GM21825 (cell line): ENCODE measurements at regions not wholly inside any gene's neighbourhood (a gene's known extent, or its start where the extent isn't known, plus 50 kb on each side); places are given as distances from the start of the nearest gene placed in this dataset.

ENCODE experiments used
- ATAC-seq: cut with Tn5 transposase; IDR thresholded peaks from one replicate; pipeline ENCODE4 v1.9.1; 2021; ENCODE audit warnings: mild to moderate bottlenecking, moderate library complexity; ENCODE audit not compliant: unreplicated experiment

DNA sequence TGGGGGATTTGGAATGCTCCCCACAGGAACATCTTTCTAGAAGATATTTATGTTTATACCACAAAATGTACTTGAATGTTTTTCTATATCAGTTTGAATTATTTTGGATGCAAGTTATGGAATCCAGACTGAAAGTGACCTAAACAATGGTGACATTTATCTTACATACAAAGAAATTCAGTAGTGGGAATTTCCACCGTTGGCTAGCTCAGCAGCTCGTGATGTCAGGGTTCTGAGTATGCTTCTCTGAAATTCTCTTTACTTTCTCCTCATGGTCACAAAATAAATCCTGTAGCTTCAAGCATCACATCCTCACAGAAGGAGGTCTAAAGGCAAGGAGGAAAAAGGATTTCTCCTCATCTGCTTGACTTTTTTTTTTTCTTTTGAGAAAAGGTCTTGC is 105.3 kb downstream of the AKAIN1 start:
- ATAC-seq, result no peak

DNA sequence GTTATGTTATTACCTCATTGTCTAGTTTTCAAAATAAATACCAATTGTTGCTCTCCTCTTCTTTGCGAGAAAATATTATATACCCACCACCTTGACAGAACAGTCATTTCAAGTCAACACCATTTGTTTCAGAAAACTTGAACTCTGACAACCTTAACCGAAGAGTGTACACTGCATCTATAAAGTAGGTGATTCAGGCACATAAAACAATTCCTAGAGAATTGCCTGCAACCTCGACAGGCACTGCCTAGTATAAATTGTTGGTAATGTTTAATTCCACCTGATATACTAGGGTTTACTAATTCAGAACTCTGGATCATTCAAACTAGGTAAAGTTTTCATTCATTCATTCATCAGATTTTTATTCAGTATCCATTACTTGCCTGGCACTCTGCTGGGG is 121.8 kb downstream of the AKAIN1 start:
- ATAC-seq, result no peak

DNA sequence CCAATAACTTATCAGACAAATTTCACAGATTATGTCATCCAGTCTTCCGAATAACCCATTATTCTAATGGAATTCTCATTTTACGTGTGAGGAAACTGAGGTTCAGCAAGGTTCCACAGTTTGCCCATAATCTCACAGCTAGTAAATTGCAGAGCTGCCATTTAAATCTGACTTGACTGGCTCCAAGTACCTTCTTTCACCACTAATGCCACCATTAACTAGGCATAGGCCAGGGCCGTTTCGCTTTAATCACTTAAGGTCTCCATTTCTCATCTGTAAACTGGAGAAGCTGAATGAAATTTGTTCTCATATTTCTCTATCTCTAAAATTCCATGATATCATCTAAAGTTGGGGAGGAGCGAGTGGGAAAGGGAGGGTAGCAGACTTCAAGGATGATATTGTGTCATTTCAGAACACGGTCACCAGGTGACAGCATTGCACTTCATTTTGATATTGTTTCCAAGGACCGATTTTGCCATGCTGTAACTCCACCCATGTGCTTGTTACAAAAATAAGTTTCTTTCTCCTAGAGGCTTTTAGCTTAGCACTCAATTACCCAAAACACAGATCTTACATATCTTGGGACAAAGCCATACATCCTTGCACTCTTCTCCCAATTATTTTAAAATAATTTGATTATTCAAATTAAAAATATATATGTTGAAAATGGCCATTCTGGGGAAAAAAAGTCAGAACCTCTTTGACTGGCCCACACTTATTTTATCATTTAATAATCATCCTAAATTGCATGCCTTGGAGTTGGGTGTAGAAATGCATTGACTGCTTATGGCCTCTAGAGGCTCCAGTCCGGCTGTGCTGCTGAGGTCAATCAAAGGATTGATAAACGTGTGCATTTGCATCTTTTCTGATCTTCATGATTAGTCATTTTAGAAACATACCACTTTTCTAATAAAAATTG is 123.8 kb downstream of the AKAIN1 start:
- ATAC-seq, result no peak

DNA sequence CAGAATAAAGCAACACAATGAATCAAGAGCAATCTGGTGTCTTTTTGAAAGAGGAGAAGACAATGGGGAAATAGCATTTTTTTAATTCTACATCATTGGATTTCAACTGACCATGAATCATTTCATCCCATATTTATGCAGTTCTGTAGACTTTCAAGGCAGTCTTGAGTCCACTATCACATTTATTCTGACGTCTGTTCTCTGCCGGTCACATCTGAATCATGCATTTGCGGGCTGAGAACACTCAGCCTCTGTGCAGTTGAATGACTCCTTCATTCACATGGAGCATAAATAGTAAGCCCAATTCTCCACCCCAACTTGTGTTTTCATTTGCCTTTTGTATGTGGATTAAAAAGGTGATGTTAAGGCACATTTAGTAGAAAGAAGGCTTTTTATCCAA is 128.2 kb downstream of the AKAIN1 start:
- ATAC-seq, result no peak

DNA sequence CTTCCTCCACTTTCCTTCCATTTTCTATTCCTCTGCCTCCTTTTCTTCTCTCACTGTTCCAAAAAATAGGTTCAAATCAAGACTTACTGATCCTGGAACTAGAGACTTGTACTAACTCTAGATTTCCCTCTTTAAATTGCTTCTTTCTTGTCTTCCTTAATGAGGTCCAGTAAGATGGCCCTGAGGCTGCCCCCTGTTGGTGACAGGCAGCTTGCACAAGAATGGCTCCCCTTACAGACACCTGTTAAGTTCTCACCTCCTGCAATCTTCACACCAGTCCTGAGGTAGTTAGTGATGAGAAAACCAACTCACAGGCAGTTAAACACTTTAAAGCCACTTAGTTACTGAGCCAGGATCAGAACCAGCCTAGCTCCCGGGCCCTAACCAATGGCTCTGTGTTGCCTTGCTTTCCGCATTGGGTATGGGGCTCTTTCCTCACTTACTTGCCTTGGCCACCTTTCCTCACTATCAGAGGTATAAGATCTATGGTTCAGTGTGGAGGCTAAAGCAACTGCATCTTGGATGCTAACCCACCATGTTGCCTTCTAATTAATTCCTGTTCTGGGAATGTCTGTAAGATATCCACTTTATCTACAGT is 130.6 kb downstream of the AKAIN1 start:
- ATAC-seq, result no peak

DNA sequence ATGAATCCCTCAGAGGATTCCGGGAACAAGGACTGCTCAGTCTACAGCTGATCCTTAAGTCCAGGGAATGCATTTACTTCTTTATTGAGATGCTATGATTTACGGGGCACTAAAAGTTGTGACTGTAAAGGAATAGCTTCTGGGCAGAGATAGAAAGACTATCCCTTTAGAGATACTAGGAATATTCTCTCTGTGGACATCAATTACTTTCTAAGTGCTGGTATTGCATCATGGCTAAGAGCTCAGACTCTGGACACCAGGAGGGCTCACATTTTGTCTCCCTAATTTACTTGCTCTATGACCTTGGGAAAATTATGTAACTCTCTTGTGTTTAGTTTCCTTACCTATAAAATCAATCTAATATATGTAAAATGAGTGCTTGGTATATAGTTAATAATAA is 131.4 kb downstream of the AKAIN1 start:
- no peak for ATAC-seq

DNA sequence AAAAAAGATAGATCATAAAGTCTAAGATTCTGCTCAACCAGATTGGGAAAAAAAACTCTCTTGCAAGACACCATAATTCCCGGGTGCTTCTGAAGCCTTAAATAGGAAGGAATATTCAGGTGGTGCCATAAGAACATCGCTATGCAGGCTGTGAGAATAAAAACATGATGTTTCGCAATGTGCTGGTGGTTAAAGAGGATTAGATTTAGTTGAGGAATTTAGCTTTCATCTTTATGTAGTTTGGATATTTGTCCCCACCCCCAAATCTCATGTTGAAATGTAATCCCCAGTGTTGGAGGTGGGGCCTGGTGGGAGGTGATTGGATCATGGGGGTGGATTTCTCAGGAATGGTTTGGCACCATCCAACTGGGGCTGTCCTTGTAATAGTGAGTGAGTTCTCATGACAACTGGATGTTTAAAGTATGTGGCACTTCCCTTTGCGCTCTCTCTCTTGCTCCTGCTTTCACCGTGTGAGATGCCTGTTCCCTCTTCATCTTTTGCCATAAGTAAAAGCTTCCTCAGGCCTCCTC is 132.2 kb downstream of the AKAIN1 start:
- no peak for ATAC-seq

DNA sequence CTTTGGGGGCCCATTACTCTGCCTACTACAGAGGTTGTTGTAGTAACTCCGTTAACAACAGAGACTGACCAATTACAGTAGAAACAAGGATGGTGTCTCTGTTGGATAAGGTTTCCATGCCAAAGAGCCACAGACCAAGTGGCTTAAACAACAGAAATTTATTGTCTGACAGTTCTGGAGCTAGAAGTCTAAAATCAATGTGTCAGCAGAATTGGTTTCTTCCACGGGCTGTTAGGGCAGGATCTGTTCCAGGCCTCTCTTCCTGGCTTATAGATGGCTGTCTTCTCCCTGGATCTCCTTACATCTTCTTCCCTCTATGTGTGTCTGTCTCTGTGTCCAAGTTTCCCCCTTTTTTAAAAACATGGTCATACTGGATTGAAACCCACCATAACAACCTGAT is 135.3 kb downstream of the AKAIN1 start:
- no peak for ATAC-seq

DNA sequence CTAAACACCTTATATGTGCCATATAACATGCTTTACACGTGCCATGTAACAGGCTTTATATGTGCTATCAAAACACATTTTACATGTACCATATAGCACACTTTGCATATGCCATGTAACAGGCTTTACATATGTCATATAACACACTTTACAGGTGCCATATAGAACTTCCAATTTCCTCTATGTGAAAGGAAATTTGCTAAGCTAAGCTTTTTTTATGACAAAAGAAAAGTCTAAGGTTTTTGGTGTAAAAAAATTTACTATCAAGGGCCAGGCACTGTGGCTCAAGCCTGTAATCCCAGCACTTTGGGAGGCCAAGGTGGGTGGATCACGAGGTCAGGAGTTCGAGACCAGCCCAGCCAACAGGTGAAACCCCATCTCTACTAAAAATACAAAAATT is 136.5 kb downstream of the AKAIN1 start:
- ATAC-seq, result no peak

DNA sequence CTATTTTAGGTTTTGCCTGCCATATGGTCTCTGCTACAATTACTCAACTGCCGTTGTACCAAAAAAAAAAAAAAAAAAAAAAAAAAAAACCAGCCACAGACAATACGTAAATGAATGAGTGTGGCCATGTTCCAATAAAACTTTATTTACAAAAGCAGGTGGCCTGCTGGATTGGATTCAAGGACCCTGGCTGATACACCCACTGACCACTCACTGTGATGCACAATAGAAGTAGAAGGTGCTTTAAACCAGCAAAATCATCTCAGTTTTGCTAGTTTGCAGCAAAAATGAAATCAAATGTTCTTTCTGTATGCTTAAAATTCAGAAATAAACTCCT is 137.4 kb downstream of the AKAIN1 start:
- ATAC-seq, result no peak

DNA sequence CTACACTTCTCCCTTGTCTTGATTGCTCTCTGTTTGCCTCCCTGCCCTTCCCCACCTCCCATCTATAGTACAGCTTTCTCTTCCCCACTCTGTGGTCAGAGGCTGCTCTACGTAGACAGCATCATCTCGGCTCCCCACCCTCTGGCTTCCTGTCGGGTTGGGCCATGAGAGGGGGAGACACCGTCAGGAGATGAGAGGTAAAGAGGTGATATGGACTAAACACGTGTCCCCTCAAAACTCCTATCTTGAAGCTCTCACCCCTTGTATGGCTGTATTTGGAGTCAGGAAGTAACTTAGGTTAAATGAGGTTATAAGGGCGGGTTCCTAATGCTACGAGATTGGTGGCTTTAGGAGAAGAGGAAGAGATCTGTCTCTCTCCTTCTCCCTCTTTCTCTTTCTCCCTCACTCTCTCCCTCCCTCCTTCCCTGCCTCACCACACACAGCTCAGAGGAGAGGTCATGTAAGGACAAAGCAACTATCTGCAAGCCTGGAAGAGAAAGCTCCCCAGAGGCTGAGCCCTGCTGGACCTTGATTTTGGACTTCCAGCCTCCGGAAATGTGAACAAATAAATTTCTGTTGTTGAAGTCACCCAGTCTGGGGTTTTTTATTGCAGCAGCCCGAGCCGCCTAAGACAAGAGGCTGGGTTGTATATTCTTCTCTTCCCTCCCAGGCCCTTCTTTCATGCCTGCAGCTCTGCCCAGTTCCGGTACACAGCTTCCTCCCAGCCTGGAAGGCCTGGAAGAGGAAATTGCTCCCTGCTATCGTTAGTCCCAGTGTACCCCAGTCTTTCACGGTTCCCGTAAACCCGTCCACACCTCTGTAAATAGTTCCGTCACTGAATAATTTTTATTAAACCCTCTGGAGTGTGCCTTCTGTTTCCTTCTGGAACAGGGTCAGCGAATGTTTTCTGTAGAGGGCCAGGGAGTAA is 138.0 kb downstream of the AKAIN1 start:
- peak; percentile 62 for ATAC-seq

DNA sequence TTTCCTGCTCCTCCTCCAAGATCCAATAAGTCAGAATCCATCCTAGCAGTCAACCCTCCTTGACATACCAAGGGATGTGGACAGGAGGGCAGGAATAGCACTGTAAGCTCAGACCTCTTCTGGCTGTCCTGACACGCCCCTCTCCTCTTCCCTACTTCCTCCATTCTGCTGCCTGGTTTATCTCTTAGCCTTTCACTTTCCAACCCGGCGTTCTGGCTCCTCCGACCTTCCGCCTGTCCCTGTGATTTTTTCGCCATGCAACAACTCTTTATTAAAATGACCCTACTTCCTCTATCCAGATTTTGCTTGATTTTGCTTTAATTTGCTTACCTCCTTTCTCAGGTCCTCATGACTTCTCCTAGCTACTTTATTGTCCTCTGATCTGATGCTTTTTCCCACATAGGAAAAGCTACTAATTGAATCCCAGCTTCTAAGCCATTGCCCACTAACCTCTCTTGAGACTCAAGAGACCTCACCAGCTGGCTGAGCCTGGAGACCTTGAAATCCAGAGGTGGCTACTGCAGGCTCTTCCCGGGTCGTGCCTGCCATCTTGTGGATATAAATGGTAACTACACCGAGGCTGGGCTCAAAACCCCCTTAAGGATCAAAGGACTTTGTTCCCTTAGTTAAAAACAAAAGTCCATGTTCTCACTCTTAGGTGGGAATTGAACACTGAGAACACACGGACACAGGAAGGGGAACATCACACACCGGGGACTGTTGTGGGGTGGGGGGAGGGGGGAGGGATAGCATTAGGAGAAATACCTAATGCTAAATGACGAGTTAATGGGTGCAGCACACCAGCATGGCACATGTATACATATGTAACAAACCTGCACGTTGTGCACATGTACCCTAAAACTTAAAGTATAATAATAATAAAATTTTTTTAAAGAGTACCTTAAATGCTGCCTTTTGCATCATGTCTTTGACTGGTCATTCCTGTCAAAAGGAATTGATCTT is 139.4 kb downstream of the AKAIN1 start:
- peak; percentile 60 for ATAC-seq

DNA sequence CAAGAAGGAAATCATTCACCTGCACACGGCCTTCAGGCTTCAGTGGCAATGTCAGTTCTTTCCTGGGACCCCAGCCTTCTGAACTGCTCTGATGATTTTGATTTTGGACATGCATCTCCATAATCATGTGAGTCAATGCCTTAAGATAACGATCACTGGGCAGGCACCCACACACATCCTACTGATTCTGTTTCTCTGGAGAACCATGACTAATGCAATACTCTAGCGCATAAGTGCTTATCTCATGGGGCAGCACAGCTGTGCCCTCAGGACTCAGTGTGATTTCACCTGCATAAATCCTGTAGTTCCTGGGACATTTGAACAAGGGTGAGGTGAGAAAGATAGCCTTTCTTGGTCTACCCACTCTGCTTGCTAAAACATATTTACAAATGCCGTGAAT is 144.6 kb downstream of the AKAIN1 start:
- no peak for ATAC-seq

DNA sequence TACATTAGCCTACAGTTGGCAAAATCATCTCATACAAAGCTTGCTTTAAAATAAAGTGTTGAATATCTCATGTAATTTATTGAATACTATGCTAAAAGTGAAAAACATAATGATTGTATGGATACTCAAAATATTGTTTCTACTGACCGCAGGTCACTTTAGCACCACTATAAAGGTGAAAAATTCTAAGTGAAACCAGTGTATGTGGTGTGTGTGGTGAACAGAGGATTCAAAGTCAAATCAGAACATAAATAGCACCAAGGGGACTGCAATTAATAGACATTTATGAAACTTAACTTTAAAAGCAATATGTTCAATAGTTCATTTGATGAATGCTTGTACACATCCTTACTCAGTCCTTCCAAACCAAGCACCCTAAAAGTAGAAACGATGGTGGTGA is 145.8 kb downstream of the AKAIN1 start:
- ATAC-seq, result no peak

DNA sequence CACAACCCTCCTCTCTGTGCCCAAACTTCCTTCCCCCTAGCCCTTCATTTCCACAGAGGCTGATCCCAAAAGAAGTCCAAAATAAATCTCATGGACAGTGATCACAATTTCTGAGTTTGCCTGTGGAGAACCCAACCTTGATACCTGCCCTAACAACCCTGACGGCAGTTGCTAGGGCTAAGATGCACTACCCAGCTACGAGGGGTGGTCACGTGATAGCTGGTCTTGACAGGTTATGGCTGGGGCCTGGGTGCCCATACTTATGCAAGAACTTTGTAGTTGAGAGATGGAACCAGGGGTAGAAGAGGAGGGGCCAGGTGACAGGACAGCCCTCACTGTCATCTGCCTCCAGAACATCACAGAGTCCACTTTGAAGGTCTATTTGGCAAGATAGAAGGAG is 147.9 kb downstream of the AKAIN1 start:
- ATAC-seq, result no peak

DNA sequence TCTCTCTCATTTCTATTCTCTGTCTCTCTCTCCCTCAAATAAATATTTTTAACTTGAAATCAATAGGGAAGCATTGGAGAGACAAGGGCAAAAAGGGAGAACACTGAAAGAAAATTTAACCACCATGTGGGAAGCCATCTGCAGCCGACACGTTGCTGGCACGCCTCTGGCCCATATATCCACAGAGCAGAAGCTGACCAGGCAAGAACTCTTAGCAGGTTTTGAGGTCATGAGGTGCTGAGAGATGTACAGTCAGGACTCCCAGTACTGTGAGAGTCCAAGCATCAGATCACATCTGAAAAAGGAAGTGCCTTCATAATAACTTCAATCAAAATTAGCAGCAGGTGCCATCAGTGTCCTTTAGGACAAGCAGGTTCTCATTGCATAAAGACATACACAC is 156.6 kb downstream of the AKAIN1 start:
- no peak for ATAC-seq

DNA sequence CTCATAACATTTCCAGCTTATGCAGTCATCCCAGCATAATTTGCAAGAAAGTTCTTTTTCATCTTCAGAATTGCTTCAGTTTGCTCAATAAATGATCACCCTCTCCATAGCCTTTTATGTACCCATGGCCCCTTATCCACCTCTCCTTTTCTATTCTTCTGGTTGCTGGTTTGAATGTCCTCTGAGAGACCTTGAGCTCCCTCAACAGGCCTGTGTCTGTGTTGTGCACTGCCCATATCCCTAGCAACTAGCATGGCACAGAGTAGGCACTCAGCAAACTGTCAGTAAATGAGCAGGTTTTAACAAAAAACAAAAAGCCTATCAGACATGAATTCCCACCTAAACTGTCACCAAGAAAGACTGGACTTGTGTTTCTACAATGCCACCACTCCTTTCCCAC is 160.5 kb downstream of the AKAIN1 start:
- no peak for ATAC-seq

DNA sequence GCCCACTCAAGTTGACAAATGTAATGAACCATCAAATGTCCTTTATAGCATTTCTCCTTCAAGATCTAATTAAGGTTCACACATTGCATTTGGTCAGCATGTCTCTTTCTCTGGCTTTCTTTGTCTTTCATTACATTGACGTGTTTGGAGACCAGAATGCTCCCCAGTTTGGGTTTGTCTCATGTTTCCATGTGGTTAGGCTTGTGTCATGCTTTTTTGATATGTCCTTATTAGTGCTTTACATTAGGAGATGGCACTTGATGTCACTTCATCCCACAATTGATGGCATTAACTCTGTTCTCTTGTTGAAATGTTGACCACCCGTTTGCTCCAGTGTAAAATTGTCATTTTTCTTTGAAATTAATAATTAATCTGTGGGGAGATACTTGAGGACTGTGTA is 165.8 kb downstream of the AKAIN1 start:
- ATAC-seq, result no peak

DNA sequence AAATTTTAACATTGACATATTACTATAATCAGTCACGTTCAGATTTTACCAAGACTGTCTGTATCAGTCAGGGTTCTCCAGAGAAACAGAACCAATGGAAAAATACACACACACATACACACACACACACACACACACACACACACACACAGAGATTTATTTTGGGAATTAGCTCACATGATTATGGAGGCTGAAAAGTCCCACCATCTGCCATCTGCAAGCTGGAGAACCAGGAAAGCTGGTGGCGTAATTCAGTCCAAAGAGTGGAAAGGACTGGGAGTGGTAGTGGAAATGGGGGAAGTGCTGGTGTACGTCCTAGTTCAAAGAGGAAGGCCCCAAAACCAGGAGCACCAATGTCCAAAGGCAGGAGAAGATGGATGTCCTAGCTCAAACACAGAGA is 166.4 kb downstream of the AKAIN1 start:
- no peak for ATAC-seq

DNA sequence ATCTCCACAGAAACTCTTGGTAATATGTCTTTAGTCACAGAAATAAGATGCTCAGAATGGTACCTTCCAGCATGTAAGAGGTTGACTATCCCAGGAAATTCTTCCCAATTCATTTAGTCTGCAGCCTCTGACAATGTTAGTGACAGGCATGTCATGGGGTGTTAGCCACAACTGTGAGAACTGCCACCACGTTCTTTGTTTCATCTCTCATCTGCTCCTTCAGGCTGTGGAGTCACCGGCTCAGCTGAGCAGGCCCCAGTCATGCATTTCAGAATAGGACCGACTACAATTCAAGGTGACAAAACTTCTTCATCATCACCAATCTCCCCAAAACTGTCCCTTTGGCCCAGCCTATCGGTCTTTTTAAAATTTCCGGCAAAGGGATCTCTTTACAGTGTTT is 167.5 kb downstream of the AKAIN1 start:
- no peak for ATAC-seq
